Activated B cell treated with CpG ODN at 0.5 μM for 24 hours (primary cell): ENCODE measurements at regions not wholly inside any gene's neighbourhood (a gene's known extent, or its start where the extent isn't known, plus 50 kb on each side); places are given as distances from the start of the nearest gene placed in this dataset.
"Not testable (repeated sequence)": the region's sequence is repeated elsewhere in the genome, so short reads cannot be mapped to it uniquely, and the experiment has no call there.

Experiments used
- ATAC-seq: fragments of 200-7000 bp; cut with Tn5 transposase; one replicate; pipeline ENCODE4 v1.10.0; 2021; ENCODE audit warnings: low read depth, mild to moderate bottlenecking, moderate library complexity
- CTCF ChIA-PET: fragments of 350-600 bp; sonication (Branson Sonifier 250); formaldehyde crosslinking; loops from one replicate; lab custom pipeline; 2021; ENCODE audit warnings: antibody characterized with exemption; lab: Charles Lee
- POLR2A ChIA-PET: fragments of 350-600 bp; sonication (Branson Sonifier 250); formaldehyde crosslinking; loops from one replicate; lab custom pipeline; 2021; ENCODE audit warnings: antibody characterized with exemption; lab: Charles Lee
- DNase-seq: peaks from one replicate; pipeline ENCODE4 v3.0.0; 2022
- H3K27ac Mint-ChIP-seq: one replicate; pipeline ENCODE4 v1.8.0; 2020; ENCODE audit warnings: mixed read lengths
- H3K27me3 Mint-ChIP-seq: one replicate; pipeline ENCODE4 v1.8.0; 2021; ENCODE audit warnings: mixed read lengths
- H3K36me3 Mint-ChIP-seq: one replicate; pipeline ENCODE4 v1.8.0; 2021; ENCODE audit warnings: low read depth, mixed read lengths
- H3K4me1 Mint-ChIP-seq: one replicate; pipeline ENCODE4 v1.8.0; 2021; ENCODE audit warnings: mixed read lengths
- H3K4me3 Mint-ChIP-seq: one replicate; pipeline ENCODE4 v1.8.0; 2020; ENCODE audit warnings: mild to moderate bottlenecking, mixed read lengths
- H3K9me3 Mint-ChIP-seq: one replicate; pipeline ENCODE4 v1.8.0; 2020; ENCODE audit warnings: mixed read lengths
- intact Hi-C: fragments of 100-400 bp; cut with micrococcal nuclease; formaldehyde crosslinking; loops from one replicate; pipeline ENCODE4 v1.15.1; 2024
- TF ChIP-seq, protein P1 (sequence below): fragments of 200-600 bp; IDR thresholded peaks from one replicate; pipeline ENCODE4 v1.8.0; 2022; ENCODE audit warnings: antibody characterized with exemption, mild to moderate bottlenecking

DNA sequence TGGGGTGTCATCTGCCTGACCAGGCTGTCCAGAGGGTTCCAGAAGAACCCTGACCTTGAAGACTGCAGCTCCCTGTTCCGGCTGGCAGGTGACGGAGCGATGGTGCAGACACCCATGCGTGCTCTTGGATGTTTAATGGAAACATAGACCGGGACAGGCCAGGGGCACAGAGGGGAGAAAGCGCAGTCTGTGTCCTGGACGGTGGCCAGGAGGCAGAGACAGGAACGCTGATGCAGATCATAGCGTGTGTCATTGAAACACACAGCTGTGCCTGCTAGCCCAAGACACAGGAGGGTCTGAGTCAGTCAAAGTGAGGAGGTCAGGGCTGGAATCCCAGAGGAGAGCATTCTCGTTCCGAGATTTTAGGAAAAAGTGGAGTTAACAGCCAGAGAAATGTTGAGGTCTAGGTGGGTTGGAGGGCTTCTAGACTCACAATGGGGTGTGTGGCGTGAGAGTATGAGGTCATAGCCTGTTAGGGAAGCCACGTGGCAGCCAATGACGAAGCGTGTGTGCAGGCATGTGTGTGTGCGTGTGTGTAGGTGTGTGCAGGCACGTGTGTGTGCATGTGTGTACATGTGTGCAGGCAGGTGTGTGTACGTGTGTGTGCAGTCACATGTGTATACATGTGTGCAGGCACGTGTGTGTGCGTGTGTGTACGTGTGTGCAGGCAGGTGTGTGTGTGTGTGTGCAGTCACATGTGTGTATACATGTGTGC is 167.0 kb downstream of the ERMARD start:
- CTCF ChIA-PET, result no interaction called here
- peaks cover 2% of the 10 kb centered on the region for H3K27me3 Mint-ChIP-seq
- no peak overlapping the region for H3K4me3 Mint-ChIP-seq

DNA sequence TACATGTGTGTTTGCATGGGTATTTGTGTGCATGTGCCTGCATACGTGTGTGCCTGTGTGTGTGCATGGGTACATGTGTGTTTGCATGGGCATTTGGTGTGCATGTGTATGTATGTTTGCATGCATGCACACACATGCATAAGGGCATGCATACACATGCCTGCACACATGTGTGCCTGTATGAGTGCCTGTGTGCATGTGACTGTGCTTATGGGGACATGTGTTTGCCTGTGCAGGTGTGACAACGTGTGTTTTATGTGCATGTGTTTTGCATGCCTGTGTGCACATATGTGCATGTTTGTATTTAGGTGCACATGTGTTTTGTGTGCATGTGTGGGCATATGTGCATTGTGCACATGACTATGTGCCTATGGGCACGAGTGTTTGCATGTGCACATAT is 165.7 kb downstream of the ERMARD start:
- DNase-seq (no peak), ATAC-seq (no peak)
- POLR2A ChIA-PET, result no interaction called here
- no peak overlapping the region for H3K27ac Mint-ChIP-seq
- CTCF ChIA-PET, result no interaction called here
- no peaks in the 10 kb centered on the region for H3K36me3 Mint-ChIP-seq
- TF ChIP-seq, protein P1, sequence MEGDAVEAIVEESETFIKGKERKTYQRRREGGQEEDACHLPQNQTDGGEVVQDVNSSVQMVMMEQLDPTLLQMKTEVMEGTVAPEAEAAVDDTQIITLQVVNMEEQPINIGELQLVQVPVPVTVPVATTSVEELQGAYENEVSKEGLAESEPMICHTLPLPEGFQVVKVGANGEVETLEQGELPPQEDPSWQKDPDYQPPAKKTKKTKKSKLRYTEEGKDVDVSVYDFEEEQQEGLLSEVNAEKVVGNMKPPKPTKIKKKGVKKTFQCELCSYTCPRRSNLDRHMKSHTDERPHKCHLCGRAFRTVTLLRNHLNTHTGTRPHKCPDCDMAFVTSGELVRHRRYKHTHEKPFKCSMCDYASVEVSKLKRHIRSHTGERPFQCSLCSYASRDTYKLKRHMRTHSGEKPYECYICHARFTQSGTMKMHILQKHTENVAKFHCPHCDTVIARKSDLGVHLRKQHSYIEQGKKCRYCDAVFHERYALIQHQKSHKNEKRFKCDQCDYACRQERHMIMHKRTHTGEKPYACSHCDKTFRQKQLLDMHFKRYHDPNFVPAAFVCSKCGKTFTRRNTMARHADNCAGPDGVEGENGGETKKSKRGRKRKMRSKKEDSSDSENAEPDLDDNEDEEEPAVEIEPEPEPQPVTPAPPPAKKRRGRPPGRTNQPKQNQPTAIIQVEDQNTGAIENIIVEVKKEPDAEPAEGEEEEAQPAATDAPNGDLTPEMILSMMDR, result no peak
- H3K9me3 Mint-ChIP-seq, result peaks cover 3% of the 10 kb centered on the region
- H3K4me3 Mint-ChIP-seq, result no peak overlapping the region
- H3K27me3 Mint-ChIP-seq, result peaks cover 2% of the 10 kb centered on the region
- intact Hi-C loops, result no loop called here
- peaks cover 10% of the 10 kb centered on the region for H3K4me1 Mint-ChIP-seq

More for the DNA sequence above, 167.0 kb downstream of the ERMARD start:
- H3K36me3 Mint-ChIP-seq, result no peaks in the 10 kb centered on the region
- POLR2A ChIA-PET, result no interaction called here
- H3K9me3 Mint-ChIP-seq, result peaks cover 3% of the 10 kb centered on the region
- intact Hi-C loops, result no loop called here
- ATAC-seq (no peak), DNase-seq (no peak)
- TF ChIP-seq, protein P1, result no peak
- H3K4me1 Mint-ChIP-seq, result peaks cover 2% of the 10 kb centered on the region
- no peak overlapping the region for H3K27ac Mint-ChIP-seq

DNA sequence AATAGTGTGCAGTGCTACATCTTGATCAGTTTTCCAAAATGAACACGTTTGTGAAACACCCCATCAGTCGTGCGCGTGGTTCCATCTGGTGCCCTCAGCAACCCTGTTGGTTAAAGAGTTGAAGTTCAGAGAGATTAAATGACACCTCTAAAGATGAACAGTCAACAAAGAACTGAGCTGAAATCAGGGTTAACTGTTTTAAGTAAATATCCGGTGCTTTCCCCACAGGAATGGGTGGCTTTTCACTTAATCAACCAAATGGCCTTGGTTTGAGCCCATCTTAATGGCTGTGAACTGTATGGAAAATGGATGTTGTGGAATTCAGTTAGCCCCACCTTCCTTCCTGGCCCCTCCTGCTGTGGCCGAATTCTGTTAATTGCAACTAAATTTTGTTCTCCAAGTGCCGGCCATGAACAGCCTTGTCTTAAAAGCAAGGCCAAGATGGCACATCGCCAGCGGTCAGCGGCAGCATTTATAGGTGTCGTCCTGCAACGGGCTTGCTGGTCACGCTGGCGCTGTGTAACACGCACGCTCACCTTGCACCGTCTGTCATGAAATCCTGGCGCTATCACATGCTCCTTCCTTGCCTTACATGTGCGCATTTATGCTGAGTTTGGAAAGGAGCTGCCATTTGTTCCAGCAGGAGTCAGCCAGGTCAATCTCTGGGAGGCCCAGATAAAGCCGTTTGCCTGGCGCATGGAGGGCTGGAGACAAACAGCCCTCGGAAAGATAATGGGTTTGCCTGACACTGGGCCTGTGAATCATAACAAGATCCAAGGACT is 164.5 kb downstream of the ERMARD start:
- DNase-seq, result no peak
- TF ChIP-seq, protein P1, result no peak
- Mint-ChIP-seq H3K4me3 (no peak overlapping the region), H3K27me3 (peaks cover 2% of the 10 kb centered on the region), H3K9me3 (peaks cover 3% of the 10 kb centered on the region), H3K27ac (no peak overlapping the region), H3K4me1 (peaks cover 10% of the 10 kb centered on the region), H3K36me3 (no peaks in the 10 kb centered on the region)
- ATAC-seq, result no peak
- ChIA-PET CTCF (no interaction called here), POLR2A (no interaction called here)
- intact Hi-C loops, result no loop called here

DNA sequence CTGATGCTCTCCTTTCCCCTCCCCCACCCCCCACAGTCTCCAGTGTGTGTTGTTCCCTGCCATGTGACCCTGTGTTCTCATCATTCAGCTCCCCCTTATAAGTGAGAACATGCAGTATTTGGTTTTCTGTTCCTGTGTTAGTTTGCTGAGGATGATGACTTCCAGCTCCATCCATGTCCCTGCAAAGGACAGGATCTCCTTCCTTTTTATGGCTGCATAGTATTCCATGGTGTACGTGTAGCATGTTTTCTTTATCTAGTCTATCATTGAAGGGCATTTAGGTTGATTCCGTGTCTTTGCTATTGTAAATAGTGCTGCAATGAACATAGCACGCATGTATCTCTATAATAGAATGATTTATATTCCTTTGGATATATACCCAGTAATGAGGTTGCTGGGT is 162.3 kb downstream of the ERMARD start:
- POLR2A ChIA-PET, H3K36me3 Mint-ChIP-seq, DNase-seq, H3K4me3 Mint-ChIP-seq, H3K4me1 Mint-ChIP-seq, H3K9me3 Mint-ChIP-seq, CTCF ChIA-PET, intact Hi-C loops, H3K27ac Mint-ChIP-seq, H3K27me3 Mint-ChIP-seq, ATAC-seq: not testable (repeated sequence)

DNA sequence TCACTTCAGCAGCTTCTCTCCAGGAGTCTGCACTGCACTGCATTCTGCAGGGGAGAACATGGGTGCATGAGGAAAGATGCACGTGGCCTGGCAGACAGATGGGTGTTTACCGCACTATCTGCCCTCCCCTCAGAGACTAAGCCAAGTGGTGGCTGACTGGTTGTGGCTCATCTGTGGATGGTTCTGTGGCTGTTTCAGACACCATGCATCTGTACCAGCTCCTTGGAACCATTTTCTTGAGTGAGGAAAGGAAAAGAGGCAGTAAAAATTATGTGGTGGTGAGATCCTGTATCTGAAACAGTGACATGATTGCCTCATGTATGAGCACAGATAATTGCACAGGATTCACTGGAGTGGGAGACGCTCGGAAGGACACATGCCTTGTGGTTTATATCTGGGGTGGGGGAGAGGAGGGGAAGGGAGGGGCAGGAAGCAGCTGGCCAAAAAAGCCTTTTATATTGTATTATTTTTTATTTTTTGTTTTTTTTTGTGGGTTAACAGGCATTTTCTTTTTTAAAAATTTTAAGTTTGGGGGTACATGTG is 161.7 kb downstream of the ERMARD start:
- ChIA-PET POLR2A (no interaction called here), CTCF (no interaction called here)
- intact Hi-C loops, result no loop called here
- Mint-ChIP-seq H3K4me3 (no peak overlapping the region), H3K4me1 (peaks cover 10% of the 10 kb centered on the region), H3K27ac (no peak overlapping the region), H3K36me3 (no peaks in the 10 kb centered on the region), H3K9me3 (peaks cover 3% of the 10 kb centered on the region), H3K27me3 (peaks cover 2% of the 10 kb centered on the region)
- DNase-seq (no peak), ATAC-seq (no peak)
- TF ChIP-seq, protein P1, result no peak
